Liver (tissue), 8 donors: ENCODE measurements at regions not wholly inside any gene's neighbourhood (a gene's known extent, or its start where the extent isn't known, plus 50 kb on each side); places are given as distances from the start of the nearest gene placed in this dataset.

Experiments
- DNase-seq: peaks from one replicate; pipeline ENCODE4 v3.0.0-alpha.2; 2017; ENCODE audit warnings: low spot score
- H3K27ac ChIP-seq, 2 donors: one replicate each; pipeline ENCODE4 v1.7.0; 2013; ENCODE audit warnings: inconsistent platforms in 2 of 2, low read length in 2 of 2, control low read depth in 1 of 2, low read depth in 1 of 2, mild to moderate bottlenecking in 1 of 2
- H3K27me3 ChIP-seq, 4 donors: one replicate each; pipeline versions ENCODE4 v1.6.1 to v1.7.0; 2013; ENCODE audit warnings: low read length in 3 of 4, inconsistent platforms in 1 of 4, mild to moderate bottlenecking in 1 of 4, moderate library complexity in 1 of 4; ENCODE audit not compliant: control insufficient read depth in 4 of 4, insufficient read depth in 4 of 4
- H3K36me3 ChIP-seq, 4 donors: one replicate each; pipeline versions ENCODE4 v1.6.1 to v1.7.0; 2013; ENCODE audit warnings: low read length in 3 of 4, mild to moderate bottlenecking in 3 of 4, low read depth in 1 of 4, moderate library complexity in 1 of 4; ENCODE audit not compliant: control insufficient read depth in 4 of 4, insufficient read depth in 3 of 4
- H3K4me1 ChIP-seq, 4 donors: one replicate each; pipeline versions ENCODE4 v1.6.1 to v1.7.0; 2013; ENCODE audit warnings: low read length in 3 of 4, mild to moderate bottlenecking in 3 of 4, moderate library complexity in 1 of 4; ENCODE audit not compliant: control insufficient read depth in 4 of 4, insufficient read depth in 4 of 4
- H3K4me3 ChIP-seq, 3 donors: one replicate each; pipeline versions ENCODE4 v1.6.1 to v1.7.0; 2013; ENCODE audit warnings: low read length in 3 of 3, control low read depth in 1 of 3, low read depth in 1 of 3, mild to moderate bottlenecking in 1 of 3
- H3K9ac ChIP-seq, 2 donors: one replicate each; pipeline ENCODE4 v1.7.0; 2013; ENCODE audit warnings: low read length in 2 of 2, mild to moderate bottlenecking in 2 of 2, moderate library complexity in 2 of 2, control low read depth in 1 of 2, low read depth in 1 of 2
- H3K9me3 ChIP-seq, 4 donors: one replicate each; pipeline versions ENCODE4 v1.6.1 to v1.7.0; 2013; ENCODE audit warnings: low read length in 3 of 4; ENCODE audit not compliant: control insufficient read depth in 4 of 4
- ATF3 ChIP-seq: IDR thresholded peaks from 2 replicates; pipeline ENCODE4 v1.6.1; 2016; ENCODE audit warnings: antibody characterized with exemption
- CTCF ChIP-seq: fragments of 150-350 bp; IDR thresholded peaks from 2 replicates; pipeline ENCODE4 v1.5.1; 2017; ENCODE audit warnings: improper control_type of control experiment, low read depth, low read length; ENCODE audit not compliant: missing input control
- EGR1 ChIP-seq, 2 donors: IDR thresholded peaks; 2 replicates each; pipeline ENCODE4 v1.6.1; 2016 to 2018; ENCODE audit warnings: antibody characterized with exemption in 2 of 2, low read depth in 2 of 2
- FOXA1 ChIP-seq: IDR thresholded peaks from 2 replicates; pipeline ENCODE4 v1.6.1; 2016; ENCODE audit warnings: antibody characterized with exemption
- FOXA2 ChIP-seq: IDR thresholded peaks from 2 replicates; pipeline ENCODE4 v1.6.1; 2016; ENCODE audit warnings: antibody characterized with exemption
- HNF4A ChIP-seq, 2 donors: conservative IDR thresholded peaks; 2 replicates each; pipeline ENCODE4 v1.6.1; 2016; ENCODE audit warnings: antibody characterized with exemption in 2 of 2, mild to moderate bottlenecking in 2 of 2
- HNF4G ChIP-seq: IDR thresholded peaks from 2 replicates; pipeline ENCODE4 v1.6.1; 2016; ENCODE audit warnings: antibody characterized with exemption
- JUND ChIP-seq, 2 donors: IDR thresholded peaks; 2 replicates each; pipeline ENCODE4 v1.6.1; 2016; ENCODE audit warnings: antibody characterized with exemption in 2 of 2
- NR2F2 ChIP-seq: IDR thresholded peaks from 2 replicates; pipeline ENCODE4 v1.6.1; 2016; ENCODE audit warnings: antibody characterized with exemption
- REST ChIP-seq: IDR thresholded peaks from 2 replicates; pipeline ENCODE4 v1.6.1; 2016; ENCODE audit warnings: antibody characterized with exemption, mild to moderate bottlenecking
- RXRA ChIP-seq, 2 donors: IDR thresholded peaks; 2 replicates each; pipeline ENCODE4 v1.6.1; 2017 to 2018; ENCODE audit warnings: antibody characterized with exemption in 2 of 2, mild to moderate bottlenecking in 1 of 2
- SP1 ChIP-seq: IDR thresholded peaks from 2 replicates; pipeline ENCODE4 v1.6.1; 2018; ENCODE audit warnings: antibody characterized with exemption, mild to moderate bottlenecking
- TAF1 ChIP-seq: conservative IDR thresholded peaks from 2 replicates; pipeline ENCODE4 v1.6.1; 2016; ENCODE audit warnings: antibody characterized with exemption, mild to moderate bottlenecking
- WGBS: extraction: QIAGEN DNeasy Blood & Tissue Kit; methylation state at CpG from one replicate; pipeline ENCODE4 v1.1.7; 2013; 5-methylcytosine and 5-hydroxymethylcytosine counted together
- TF ChIP-seq, protein P1 (sequence below): IDR thresholded peaks from 2 replicates; pipeline ENCODE4 v1.6.1; 2016; ENCODE audit warnings: antibody characterized with exemption
- TF ChIP-seq, protein P2 (sequence below): IDR thresholded peaks from 2 replicates; pipeline ENCODE4 v1.6.1; 2016; ENCODE audit warnings: antibody characterized with exemption
- donor health status: healthy.
- donor health status: healthy.
- donor health status: healthy.
- donor health status: healthy.
- donor health status: healthy.

- no peaks in the 10 kb centered on the region for H3K27me3 ChIP-seq
- DNase-seq = no peak
- H3K9ac ChIP-seq = no peak overlapping the region
- no peaks in the 10 kb centered on the region for H3K9me3 ChIP-seq
- no peak overlapping the region for H3K27ac ChIP-seq
- no peak overlapping the region for H3K4me3 ChIP-seq
- H3K36me3 ChIP-seq = no peaks in the 10 kb centered on the region
- TF ChIP-seq ATF3 (no peak), SP1 (no peak), CTCF (no peak), NR2F2 (no peak), RXRA (IDR thresholded peaks at IDR 0.05) (no peak), FOXA2 (no peak), HNF4A (conservative IDR thresholded peaks at IDR 0.05) (no peak), JUND (IDR thresholded peaks at IDR 0.05) (no peak), HNF4G (no peak), TAF1 (no peak), EGR1 (IDR thresholded peaks at IDR 0.05; ENCODE audit: low read depth in 2 of 2) (no peak), REST (no peak)
- TF ChIP-seq, protein P1, sequence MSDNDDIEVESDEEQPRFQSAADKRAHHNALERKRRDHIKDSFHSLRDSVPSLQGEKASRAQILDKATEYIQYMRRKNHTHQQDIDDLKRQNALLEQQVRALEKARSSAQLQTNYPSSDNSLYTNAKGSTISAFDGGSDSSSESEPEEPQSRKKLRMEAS = no peak
- TF ChIP-seq, protein P2, sequence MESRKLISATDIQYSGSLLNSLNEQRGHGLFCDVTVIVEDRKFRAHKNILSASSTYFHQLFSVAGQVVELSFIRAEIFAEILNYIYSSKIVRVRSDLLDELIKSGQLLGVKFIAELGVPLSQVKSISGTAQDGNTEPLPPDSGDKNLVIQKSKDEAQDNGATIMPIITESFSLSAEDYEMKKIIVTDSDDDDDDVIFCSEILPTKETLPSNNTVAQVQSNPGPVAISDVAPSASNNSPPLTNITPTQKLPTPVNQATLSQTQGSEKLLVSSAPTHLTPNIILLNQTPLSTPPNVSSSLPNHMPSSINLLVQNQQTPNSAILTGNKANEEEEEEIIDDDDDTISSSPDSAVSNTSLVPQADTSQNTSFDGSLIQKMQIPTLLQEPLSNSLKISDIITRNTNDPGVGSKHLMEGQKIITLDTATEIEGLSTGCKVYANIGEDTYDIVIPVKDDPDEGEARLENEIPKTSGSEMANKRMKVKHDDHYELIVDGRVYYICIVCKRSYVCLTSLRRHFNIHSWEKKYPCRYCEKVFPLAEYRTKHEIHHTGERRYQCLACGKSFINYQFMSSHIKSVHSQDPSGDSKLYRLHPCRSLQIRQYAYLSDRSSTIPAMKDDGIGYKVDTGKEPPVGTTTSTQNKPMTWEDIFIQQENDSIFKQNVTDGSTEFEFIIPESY = no peak
- 68% methylated on average over 3 of the region's 3 CpGs for WGBS
- no peaks in the 10 kb centered on the region for H3K4me1 ChIP-seq
Measured at GRCh38 chr4:30972542-30972941, 252.4 kb downstream of the PCDH7 start.

GRCh38 chr4:30973993-30974392 is 253.8 kb downstream of the PCDH7 start:
- no peaks in the 10 kb centered on the region for H3K9me3 ChIP-seq
- H3K4me1 ChIP-seq = no peaks in the 10 kb centered on the region
- TF ChIP-seq FOXA1 = no peak
- TF ChIP-seq, protein P2 = no peak
- no peak overlapping the region for H3K9ac ChIP-seq
- H3K27me3 ChIP-seq = no peaks in the 10 kb centered on the region
- no peaks in the 10 kb centered on the region for H3K36me3 ChIP-seq
- DNase-seq = no peak
- no peak overlapping the region for H3K27ac ChIP-seq
- H3K4me3 ChIP-seq = no peak overlapping the region
